NCI-H510A (cell line): ENCODE measurements at regions not wholly inside any gene's neighbourhood (a gene's known extent, or its start where the extent isn't known, plus 50 kb on each side); places are given as distances from the start of the nearest gene placed in this dataset.
"Not testable (repeated sequence)": the region's sequence is repeated elsewhere in the genome, so short reads cannot be mapped to it uniquely, and the experiment has no call there.

Experiments
- DNase-seq: peaks from one replicate; lab custom pipeline; 2025; lab: John Stamatoyannopoulos, UW

GRCh38 chr3:62926494-62926893 is 51.3 kb upstream of the CADPS start:
- DNase-seq = no peak

DNA sequence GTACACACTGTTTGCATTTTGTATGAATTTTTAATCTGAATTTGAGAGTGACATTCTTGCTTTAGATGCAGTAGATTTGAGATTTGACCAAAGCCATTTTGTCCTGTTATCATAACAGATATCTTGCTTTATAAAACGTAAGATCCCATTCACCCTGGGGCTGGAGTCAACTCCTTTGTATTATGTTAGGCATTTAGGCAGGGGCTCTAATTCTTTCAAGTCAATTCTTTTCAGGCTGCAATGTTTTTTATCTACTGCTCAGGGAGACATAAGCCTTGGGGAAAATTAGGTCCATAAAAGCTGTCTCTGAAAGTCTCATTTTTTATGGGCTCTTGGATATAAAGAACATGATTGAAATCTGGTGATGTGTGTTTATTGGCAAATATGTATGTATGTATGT is 53.0 kb upstream of the CADPS start:
- no peak for DNase-seq

DNA sequence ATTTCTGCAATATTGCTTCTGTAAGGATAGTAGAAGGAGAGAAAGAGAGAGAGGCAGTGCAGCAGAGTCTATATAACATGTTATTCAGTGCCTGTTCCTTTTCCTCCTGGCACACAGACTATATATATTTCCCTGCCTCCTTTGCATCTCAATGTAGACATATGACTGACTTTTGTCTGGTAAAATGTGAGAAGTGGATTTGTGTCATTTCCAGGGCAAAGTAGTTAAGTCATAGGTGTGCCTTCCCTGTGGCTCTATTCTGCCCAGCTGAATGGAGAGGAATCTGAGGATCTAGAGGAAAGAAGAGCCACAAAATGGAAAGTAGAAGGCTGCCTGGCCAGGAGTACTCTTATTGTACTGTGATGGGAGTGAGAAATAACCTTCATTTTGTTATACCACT is 54.6 kb upstream of the CADPS start:
- no peak for DNase-seq

- DNase-seq = no peak
Measured at GRCh38 chr3:62935793-62936192, 60.6 kb upstream of the CADPS start.

- DNase-seq = no peak
Measured at GRCh38 chr3:62936626-62937254, 61.5 kb upstream of the CADPS start.

DNA sequence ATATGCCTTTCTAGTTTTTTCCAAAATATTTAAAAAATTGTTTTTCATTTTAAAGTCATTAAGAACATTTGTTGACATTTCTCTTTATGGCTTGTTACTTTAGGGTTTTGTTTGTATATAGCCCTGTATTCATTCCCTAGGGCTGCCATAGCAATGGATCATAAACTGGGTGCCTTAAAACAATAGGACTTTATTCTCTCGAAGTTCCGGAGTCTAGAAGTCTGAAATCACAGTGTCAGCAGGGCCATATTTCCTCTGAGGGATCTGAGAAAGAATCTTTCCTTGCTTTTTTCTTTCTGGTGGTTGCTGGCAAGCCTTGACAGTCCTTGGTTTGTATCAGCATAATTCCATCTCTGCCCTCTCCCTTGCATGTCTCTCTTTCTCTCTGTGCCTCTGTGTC is 63.4 kb upstream of the CADPS start:
- DNase-seq = no peak

GRCh38 chr3:62939707-62940106 is 64.5 kb upstream of the CADPS start:
- no peak for DNase-seq

DNA sequence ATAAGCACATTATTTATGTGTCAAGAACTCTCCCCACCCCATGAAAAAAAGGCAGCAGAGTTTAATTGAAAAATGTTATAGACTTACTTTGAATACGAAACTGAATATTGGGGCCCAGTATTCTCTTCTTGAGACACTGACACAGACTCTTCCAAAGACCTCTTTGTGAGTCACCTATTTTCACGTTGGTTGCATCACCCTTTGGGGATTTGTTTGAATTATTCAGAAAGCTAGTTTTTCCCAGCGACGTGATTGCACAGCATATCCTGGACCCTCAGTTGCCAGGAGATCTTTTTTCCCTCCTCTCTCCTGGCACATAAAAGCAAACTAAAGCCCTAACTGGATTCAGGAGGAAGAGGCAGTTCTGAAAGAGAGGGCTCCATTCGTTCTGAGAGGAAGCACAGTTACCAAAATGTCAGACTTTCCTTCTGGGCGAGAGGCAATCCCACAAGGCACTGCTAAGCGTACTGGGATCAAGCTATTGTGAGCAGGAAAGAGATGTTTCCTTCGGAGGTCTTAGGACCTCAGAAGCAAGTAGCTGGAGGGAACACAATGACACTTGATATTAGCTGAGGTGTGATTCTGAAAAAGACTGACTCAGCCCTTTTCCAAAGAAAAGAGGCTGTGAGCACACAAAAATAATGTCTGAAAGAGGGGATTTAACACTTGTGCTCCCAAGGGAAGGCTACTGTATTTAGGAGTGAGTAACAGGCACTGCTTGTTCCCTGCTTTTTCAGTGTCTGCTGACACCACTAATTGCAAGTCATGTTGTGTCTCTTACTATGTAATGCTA is 65.8 kb upstream of the CADPS start:
- no peak for DNase-seq

- no peak for DNase-seq
Measured at GRCh38 chr3:62942227-62942626, 67.0 kb upstream of the CADPS start.

GRCh38 chr3:62942764-62943163 is 67.5 kb upstream of the CADPS start:
- DNase-seq = no peak

- no peak for DNase-seq
Measured at GRCh38 chr3:62948921-62949320, 73.7 kb upstream of the CADPS start.

- DNase-seq = no peak
Measured at GRCh38 chr3:62950210-62950609, 75.0 kb upstream of the CADPS start.

GRCh38 chr3:62951037-62951613 is 75.9 kb upstream of the CADPS start:
- no peak for DNase-seq

- DNase-seq = not testable (repeated sequence)
Measured at GRCh38 chr3:62951880-62952279, 76.7 kb upstream of the CADPS start.

- no peak for DNase-seq
Measured at GRCh38 chr3:62954580-62954979, 79.4 kb upstream of the CADPS start.

- DNase-seq = no peak
Measured at GRCh38 chr3:62955126-62955525, 79.9 kb upstream of the CADPS start.

GRCh38 chr3:62956411-62956810 is 81.2 kb upstream of the CADPS start:
- DNase-seq = no peak

DNA sequence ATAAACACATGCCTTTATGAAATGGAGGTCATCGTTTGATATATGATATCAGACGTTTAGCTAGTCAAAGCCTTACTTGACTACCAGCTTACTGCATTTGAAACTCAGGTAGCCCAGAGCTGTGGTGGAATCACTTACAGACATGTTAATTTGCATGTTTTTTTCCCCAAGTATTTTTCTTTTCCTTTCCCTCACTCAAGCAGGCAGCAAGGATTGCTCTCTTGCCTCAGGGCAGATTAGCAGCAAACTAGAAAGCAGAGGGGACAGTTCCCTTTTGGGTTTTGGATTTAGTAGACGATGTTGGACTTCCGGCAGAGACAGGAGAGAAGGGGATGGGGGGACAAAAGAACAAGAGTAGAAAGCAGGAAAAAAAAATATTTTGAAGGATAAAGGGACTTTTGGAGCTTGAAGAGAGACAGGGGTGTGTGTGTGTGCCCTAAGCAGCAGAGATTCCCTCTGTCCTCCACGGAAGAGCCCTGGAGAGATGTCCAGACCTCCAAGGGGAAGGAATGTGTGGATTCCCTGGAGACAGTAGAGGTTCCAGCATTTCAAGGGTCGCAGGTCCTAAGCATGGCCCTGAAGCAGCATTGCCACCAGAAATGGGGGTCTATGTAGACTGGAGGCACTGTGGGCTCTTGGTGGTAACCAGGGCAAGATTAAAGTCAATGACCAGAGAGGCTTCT is 86.8 kb upstream of the CADPS start:
- DNase-seq = no peak

GRCh38 chr3:62962714-62963113 is 87.5 kb upstream of the CADPS start:
- DNase-seq = no peak

DNA sequence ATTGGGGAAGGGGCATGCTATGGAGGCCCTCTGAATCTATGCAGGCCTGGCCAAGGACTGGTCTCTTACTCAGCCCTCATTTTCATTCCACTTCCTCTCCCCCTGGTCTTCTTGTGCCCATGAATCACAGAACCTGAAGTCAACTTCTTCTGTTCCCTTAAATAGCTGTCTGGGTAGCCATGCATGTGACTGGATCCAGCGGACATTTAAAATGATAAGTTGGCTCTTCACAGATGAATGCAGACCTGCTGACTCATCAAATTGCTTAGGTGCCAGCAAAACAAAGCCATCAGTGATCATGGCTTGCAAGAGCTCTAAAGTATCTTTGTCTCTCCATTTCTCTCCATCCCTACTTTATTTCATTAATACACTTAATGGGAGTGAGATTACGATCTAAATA is 90.1 kb upstream of the CADPS start:
- no peak for DNase-seq

DNA sequence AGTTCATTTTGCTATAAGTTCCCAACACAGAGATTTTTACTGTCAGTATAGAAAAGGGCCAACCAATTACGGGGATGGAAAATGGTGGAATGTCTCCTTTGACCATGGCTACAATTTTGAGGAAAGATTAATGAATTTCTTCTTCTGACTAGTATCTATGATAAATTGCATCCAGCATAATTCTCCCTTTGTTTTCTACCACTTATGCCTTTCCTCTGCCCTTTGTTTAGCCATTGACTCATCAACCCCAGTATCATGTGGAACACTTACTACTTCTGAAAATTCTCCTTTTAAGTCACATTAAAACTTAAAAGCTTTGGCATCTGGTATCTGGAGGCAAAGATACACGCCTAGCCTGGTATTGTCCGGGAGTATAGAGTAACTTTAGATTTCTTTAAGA is 92.9 kb upstream of the CADPS start:
- no peak for DNase-seq

DNA sequence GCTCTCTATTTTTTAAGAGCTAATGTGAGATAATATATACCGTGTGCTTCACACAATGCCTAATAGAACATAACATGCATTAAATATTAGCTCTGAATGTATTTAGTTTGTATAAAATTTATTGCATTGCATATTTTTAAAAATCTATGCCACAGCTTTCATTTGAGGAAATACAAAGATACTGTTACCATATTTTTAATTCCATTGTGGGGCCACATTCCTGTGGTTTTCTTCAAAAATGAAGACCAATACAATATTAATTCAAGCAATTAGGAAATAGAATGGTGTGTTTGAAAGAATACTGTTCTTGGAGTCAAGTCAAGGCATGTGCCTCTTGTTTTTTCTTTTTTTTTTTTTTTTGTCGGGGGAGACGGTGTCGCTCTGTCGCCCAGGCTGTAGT is 95.4 kb upstream of the CADPS start:
- no peak for DNase-seq

DNA sequence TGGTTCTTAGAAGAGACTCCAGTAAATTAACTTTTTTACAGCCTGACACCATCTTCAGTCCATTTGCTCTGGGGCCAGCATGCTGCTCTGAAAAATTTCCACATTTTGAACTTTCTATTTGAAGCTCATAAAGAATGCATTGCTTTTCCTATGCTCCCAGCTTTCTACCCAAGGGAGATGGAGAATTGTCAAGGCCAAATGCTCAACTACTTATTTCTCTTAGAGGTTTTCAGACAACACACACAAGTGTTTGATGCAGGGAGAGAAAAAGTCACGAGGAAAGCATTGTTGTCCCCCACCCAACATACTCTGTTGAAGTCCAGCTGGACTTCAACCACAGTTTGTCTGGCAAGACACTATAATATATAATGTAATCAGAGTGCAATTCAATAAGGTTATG is 100.3 kb upstream of the CADPS start:
- no peak for DNase-seq
